ENCODE measurements at regions not wholly inside any gene's neighbourhood (a gene's known extent, or its start where the extent isn't known, plus 50 kb on each side); places are given as distances from the start of the nearest gene placed in this dataset.

GRCh38 chr2:225738735-225739134, 339.2 kb downstream of the NYAP2 start:
- H3K27ac ChIP-seq (ENCODE audit: low read length, poor library complexity, severe bottlenecking), result no peak overlapping the region
- H2BK12ac ChIP-seq (ENCODE audit: low read length in 2 of 2), result no peak overlapping the region
- H3K9ac ChIP-seq (ENCODE audit: low read length), result no peak overlapping the region
- H3K9me3 ChIP-seq (ENCODE audit: control insufficient read depth, low read length), result no peaks in the 10 kb centered on the region
- no peak overlapping the region for H3K4ac ChIP-seq (ENCODE audit: low read depth in 1 of 2, low read length in 2 of 2)
- H3K4me3 ChIP-seq (ENCODE audit: insufficient read depth in 1 of 2, low read depth in 1 of 2, low read length in 2 of 2), result no peak overlapping the region
- no peak overlapping the region for H4K91ac ChIP-seq (ENCODE audit: low read length)
- no peak overlapping the region for H2BK15ac ChIP-seq (ENCODE audit: low read depth, poor library complexity, severe bottlenecking)
- DNase-seq, result no peak
- no peak overlapping the region for H3K4me2 ChIP-seq (ENCODE audit: low read length, poor library complexity, severe bottlenecking)
- WGBS, result no CpG with 5 or more reads among the region's 1 CpG
- H4K8ac ChIP-seq (ENCODE audit: low read length), result no peak overlapping the region
- H2BK120ac ChIP-seq (ENCODE audit: low read depth, low read length), result no peak overlapping the region
- H2AFZ ChIP-seq (ENCODE audit: low read depth, low read length), result no peak overlapping the region
- no peak overlapping the region for H3K14ac ChIP-seq (ENCODE audit: low read length in 2 of 2)
- H3K18ac ChIP-seq (ENCODE audit: low read depth in 1 of 2, low read length in 2 of 2), result no peak overlapping the region
- no peak overlapping the region for H3K23ac ChIP-seq (ENCODE audit: low read length in 2 of 2)
- H3K4me1 ChIP-seq (ENCODE audit: control insufficient read depth, insufficient read depth, low read depth, low read length), result no peaks in the 10 kb centered on the region
- no peak overlapping the region for H2AK5ac ChIP-seq (ENCODE audit: low read length, severe bottlenecking)
- no peak overlapping the region for H2BK5ac ChIP-seq (ENCODE audit: low read depth, low read length, poor library complexity, severe bottlenecking)
- no peaks in the 10 kb centered on the region for H3K79me1 ChIP-seq (replicated peaks; ENCODE audit: low read length, poor library complexity, severe bottlenecking)
- no peaks in the 10 kb centered on the region for H3K27me3 ChIP-seq (ENCODE audit: control insufficient read depth in 1 of 2, insufficient read depth in 1 of 2, low read length in 2 of 2)
- H3K36me3 ChIP-seq (ENCODE audit: control insufficient read depth in 1 of 2, insufficient read depth in 2 of 2, low read depth in 1 of 2, low read length in 2 of 2), result no peaks in the 10 kb centered on the region

- peak; percentile 8 for DNase-seq
- Histone ChIP-seq H3K18ac (ENCODE audit: low read depth in 1 of 2, low read length in 2 of 2) (no peak overlapping the region), H3K27ac (ENCODE audit: low read length, poor library complexity, severe bottlenecking) (no peak overlapping the region), H4K8ac (ENCODE audit: low read length) (no peak overlapping the region), H2AFZ (ENCODE audit: low read depth, low read length) (no peak overlapping the region), H3K4me3 (ENCODE audit: insufficient read depth in 1 of 2, low read depth in 1 of 2, low read length in 2 of 2) (no peak overlapping the region), H2BK15ac (ENCODE audit: low read depth, poor library complexity, severe bottlenecking) (no peak overlapping the region), H3K27me3 (ENCODE audit: control insufficient read depth in 1 of 2, insufficient read depth in 1 of 2, low read length in 2 of 2) (no peaks in the 10 kb centered on the region), H3K4me2 (ENCODE audit: low read length, poor library complexity, severe bottlenecking) (no peak overlapping the region), H3K9me3 (ENCODE audit: control insufficient read depth, low read length) (no peaks in the 10 kb centered on the region), H3K79me1 (replicated peaks; ENCODE audit: low read length, poor library complexity, severe bottlenecking) (no peaks in the 10 kb centered on the region), H3K4ac (ENCODE audit: low read depth in 1 of 2, low read length in 2 of 2) (no peak overlapping the region), H2BK5ac (ENCODE audit: low read depth, low read length, poor library complexity, severe bottlenecking) (no peak overlapping the region), H3K36me3 (ENCODE audit: control insufficient read depth in 1 of 2, insufficient read depth in 2 of 2, low read depth in 1 of 2, low read length in 2 of 2) (no peaks in the 10 kb centered on the region), H3K9ac (ENCODE audit: low read length) (no peak overlapping the region), H2BK120ac (ENCODE audit: low read depth, low read length) (no peak overlapping the region), H3K4me1 (ENCODE audit: control insufficient read depth, insufficient read depth, low read depth, low read length) (no peaks in the 10 kb centered on the region), H2BK12ac (ENCODE audit: low read length in 2 of 2) (no peak overlapping the region), H3K14ac (ENCODE audit: low read length in 2 of 2) (peak overlapping the region in 1 of 2 experiments; percentile 3), H4K91ac (ENCODE audit: low read length) (no peak overlapping the region), H3K23ac (ENCODE audit: low read length in 2 of 2) (no peak overlapping the region), H2AK5ac (ENCODE audit: low read length, severe bottlenecking) (no peak overlapping the region)
- no CpG with 5 or more reads among the region's 1 CpG for WGBS
Observed at GRCh38 chr2:225737556-225737955, 338.0 kb downstream of the NYAP2 start.

DNA sequence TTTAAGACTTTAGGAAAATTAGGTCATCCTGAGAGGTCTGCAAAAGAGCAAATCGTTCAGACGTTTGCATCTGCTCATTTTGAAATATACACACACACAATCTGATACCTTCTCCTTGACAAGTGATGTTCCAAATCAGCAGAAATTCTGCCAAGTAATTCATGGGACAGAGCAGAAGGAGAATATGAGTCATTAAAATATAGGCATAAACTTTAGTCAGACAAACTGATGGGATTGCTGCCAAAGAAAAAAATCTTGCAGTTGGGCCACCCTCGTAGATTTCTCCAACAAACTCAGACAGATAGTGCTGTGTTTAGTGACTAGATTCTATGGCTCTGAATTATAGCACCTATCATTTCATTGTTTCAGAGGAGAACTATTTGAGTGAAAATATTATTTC, 336.3 kb downstream of the NYAP2 start:
- H3K18ac ChIP-seq (ENCODE audit: low read depth in 1 of 2, low read length in 2 of 2), result no peak overlapping the region
- no peak overlapping the region for H4K8ac ChIP-seq (ENCODE audit: low read length)
- H3K4me2 ChIP-seq (ENCODE audit: low read length, poor library complexity, severe bottlenecking), result no peak overlapping the region
- no peak overlapping the region for H2BK12ac ChIP-seq (ENCODE audit: low read length in 2 of 2)
- no peaks in the 10 kb centered on the region for H3K79me1 ChIP-seq (replicated peaks; ENCODE audit: low read length, poor library complexity, severe bottlenecking)
- DNase-seq, result peak; percentile 81
- no peak overlapping the region for H3K14ac ChIP-seq (ENCODE audit: low read length in 2 of 2)
- WGBS, result 20% methylated on average over 1 of the region's 3 CpGs
- no peak overlapping the region for H2BK15ac ChIP-seq (ENCODE audit: low read depth, poor library complexity, severe bottlenecking)
- no peaks in the 10 kb centered on the region for H3K4me1 ChIP-seq (ENCODE audit: control insufficient read depth, insufficient read depth, low read depth, low read length)
- no peak overlapping the region for H2BK5ac ChIP-seq (ENCODE audit: low read depth, low read length, poor library complexity, severe bottlenecking)
- no peak overlapping the region for H3K4ac ChIP-seq (ENCODE audit: low read depth in 1 of 2, low read length in 2 of 2)
- H3K4me3 ChIP-seq (ENCODE audit: insufficient read depth in 1 of 2, low read depth in 1 of 2, low read length in 2 of 2), result no peak overlapping the region
- no peak overlapping the region for H2AK5ac ChIP-seq (ENCODE audit: low read length, severe bottlenecking)
- H4K91ac ChIP-seq (ENCODE audit: low read length), result no peak overlapping the region
- no peak overlapping the region for H2AFZ ChIP-seq (ENCODE audit: low read depth, low read length)
- H2BK120ac ChIP-seq (ENCODE audit: low read depth, low read length), result no peak overlapping the region
- no peaks in the 10 kb centered on the region for H3K9me3 ChIP-seq (ENCODE audit: control insufficient read depth, low read length)
- no peak overlapping the region for H3K23ac ChIP-seq (ENCODE audit: low read length in 2 of 2)
- no peak overlapping the region for H3K27ac ChIP-seq (ENCODE audit: low read length, poor library complexity, severe bottlenecking)
- no peak overlapping the region for H3K9ac ChIP-seq (ENCODE audit: low read length)
- no peaks in the 10 kb centered on the region for H3K27me3 ChIP-seq (ENCODE audit: control insufficient read depth in 1 of 2, insufficient read depth in 1 of 2, low read length in 2 of 2)
- no peaks in the 10 kb centered on the region for H3K36me3 ChIP-seq (ENCODE audit: control insufficient read depth in 1 of 2, insufficient read depth in 2 of 2, low read depth in 1 of 2, low read length in 2 of 2)

DNA sequence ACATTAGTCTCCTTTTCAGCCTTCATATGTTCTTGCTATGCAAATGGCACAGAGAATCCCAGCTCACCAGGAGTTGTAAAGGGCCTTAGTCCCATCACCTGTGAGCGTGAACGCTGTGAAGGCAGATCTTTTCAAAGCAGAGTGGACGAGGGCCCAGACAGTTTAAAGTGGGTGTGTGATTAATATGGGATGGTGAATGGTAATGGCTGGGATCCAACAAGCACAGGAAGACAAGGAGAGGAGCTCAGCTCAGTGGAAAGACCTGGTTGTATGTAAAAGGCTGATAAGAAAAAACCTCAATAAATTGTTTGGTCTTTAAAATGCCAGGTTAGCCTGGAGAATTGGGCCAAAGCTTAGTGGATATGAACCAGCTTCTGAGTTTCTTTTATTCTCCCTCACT, 326.2 kb downstream of the NYAP2 start:
- H3K4me3 ChIP-seq (ENCODE audit: insufficient read depth in 1 of 2, low read depth in 1 of 2, low read length in 2 of 2), result no peak overlapping the region
- H4K91ac ChIP-seq (ENCODE audit: low read length), result no peak overlapping the region
- H2BK15ac ChIP-seq (ENCODE audit: low read depth, poor library complexity, severe bottlenecking), result no peak overlapping the region
- H4K8ac ChIP-seq (ENCODE audit: low read length), result no peak overlapping the region
- H2AFZ ChIP-seq (ENCODE audit: low read depth, low read length), result no peak overlapping the region
- H3K36me3 ChIP-seq (ENCODE audit: control insufficient read depth in 1 of 2, insufficient read depth in 2 of 2, low read depth in 1 of 2, low read length in 2 of 2), result no peaks in the 10 kb centered on the region
- H3K14ac ChIP-seq (ENCODE audit: low read length in 2 of 2), result no peak overlapping the region
- H3K27ac ChIP-seq (ENCODE audit: low read length, poor library complexity, severe bottlenecking), result no peak overlapping the region
- H3K18ac ChIP-seq (ENCODE audit: low read depth in 1 of 2, low read length in 2 of 2), result no peak overlapping the region
- no peak overlapping the region for H3K9ac ChIP-seq (ENCODE audit: low read length)
- no peak overlapping the region for H2AK5ac ChIP-seq (ENCODE audit: low read length, severe bottlenecking)
- WGBS, result 75% methylated on average over 3 of the region's 3 CpGs
- DNase-seq, result no peak
- no peak overlapping the region for H3K23ac ChIP-seq (ENCODE audit: low read length in 2 of 2)
- H2BK120ac ChIP-seq (ENCODE audit: low read depth, low read length), result no peak overlapping the region
- H3K9me3 ChIP-seq (ENCODE audit: control insufficient read depth, low read length), result peaks cover 9% of the 10 kb centered on the region
- no peaks in the 10 kb centered on the region for H3K27me3 ChIP-seq (ENCODE audit: control insufficient read depth in 1 of 2, insufficient read depth in 1 of 2, low read length in 2 of 2)
- no peak overlapping the region for H3K4ac ChIP-seq (ENCODE audit: low read depth in 1 of 2, low read length in 2 of 2)
- no peaks in the 10 kb centered on the region for H3K4me1 ChIP-seq (ENCODE audit: control insufficient read depth, insufficient read depth, low read depth, low read length)
- H3K4me2 ChIP-seq (ENCODE audit: low read length, poor library complexity, severe bottlenecking), result no peak overlapping the region
- H2BK5ac ChIP-seq (ENCODE audit: low read depth, low read length, poor library complexity, severe bottlenecking), result no peak overlapping the region
- H2BK12ac ChIP-seq (ENCODE audit: low read length in 2 of 2), result no peak overlapping the region
- no peaks in the 10 kb centered on the region for H3K79me1 ChIP-seq (replicated peaks; ENCODE audit: low read length, poor library complexity, severe bottlenecking)

Data from mesenchymal stem cell (in vitro differentiated cells and primary cell).